ENCODE measurements at regions not wholly inside any gene's neighbourhood (a gene's known extent, or its start where the extent isn't known, plus 50 kb on each side); places are given as distances from the start of the nearest gene placed in this dataset.

DNA sequence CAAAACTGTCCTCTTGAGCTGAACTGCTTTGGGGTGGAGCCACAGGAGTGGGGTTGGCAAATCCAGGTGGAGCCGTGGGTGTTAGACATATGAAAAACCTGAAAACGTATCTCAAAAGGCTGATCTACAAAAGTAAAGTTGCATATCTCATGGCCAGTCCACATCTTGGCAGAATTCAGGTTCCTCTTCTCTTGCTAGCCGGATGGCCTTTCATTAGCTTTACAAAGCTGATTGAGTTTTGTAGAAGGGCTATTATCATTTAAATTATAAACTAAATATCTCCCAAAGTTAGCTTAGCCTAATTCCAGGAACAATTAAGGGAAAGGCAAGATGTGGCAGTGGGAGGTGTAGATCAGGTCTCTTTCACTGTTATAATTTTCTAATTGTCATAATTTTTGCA is 1427.7 kb downstream of the EFNB2 start:
- H3K27me3 ChIP-seq (ENCODE audit: control insufficient read depth, insufficient read depth, low read length), result no peaks in the 10 kb centered on the region
- no peaks in the 10 kb centered on the region for H3K36me3 ChIP-seq (ENCODE audit: control insufficient read depth, insufficient read depth, low read length)
- no peak overlapping the region for H3K4me3 ChIP-seq (ENCODE audit: low read length)
- DNase-seq (ENCODE audit: low read depth, low spot score), result no peak
- peaks cover 2% of the 10 kb centered on the region; the same call in 1 of the 2 replicates for H3K4me1 ChIP-seq (ENCODE audit: control insufficient read depth, insufficient read depth, low read length)
- WGBS (ENCODE audit: insufficient coverage, insufficient read length), result no CpG with 5 or more reads among the region's 3 CpGs
- no peaks in the 10 kb centered on the region for H3K9me3 ChIP-seq (ENCODE audit: control insufficient read depth, insufficient read depth, low read length)
- no peak overlapping the region for H3K27ac ChIP-seq (ENCODE audit: low read length)

DNA sequence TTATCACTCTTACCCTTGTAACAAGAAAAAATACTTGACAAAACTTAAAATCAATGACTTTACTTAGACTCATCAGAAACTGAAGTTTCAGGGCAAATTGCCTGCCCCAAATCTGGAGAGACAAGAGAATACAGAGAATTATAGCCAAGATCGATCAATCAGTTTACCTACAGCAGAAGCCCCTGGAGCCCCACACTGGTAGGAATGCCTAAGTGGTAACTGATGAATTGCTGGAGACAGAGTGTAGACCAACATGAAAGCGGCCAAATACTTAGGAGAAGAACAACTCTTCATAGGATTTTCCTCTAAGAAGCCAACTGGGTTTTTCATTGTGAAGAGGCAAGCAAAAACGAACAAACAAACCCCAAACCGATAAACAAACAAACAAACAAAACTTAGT is 1430.0 kb downstream of the EFNB2 start:
- Histone ChIP-seq H3K36me3 (ENCODE audit: control insufficient read depth, insufficient read depth, low read length) (no peaks in the 10 kb centered on the region), H3K27me3 (ENCODE audit: control insufficient read depth, insufficient read depth, low read length) (no peaks in the 10 kb centered on the region), H3K27ac (ENCODE audit: low read length) (no peak overlapping the region), H3K4me1 (ENCODE audit: control insufficient read depth, insufficient read depth, low read length) (peaks cover 2% of the 10 kb centered on the region; the same call in 1 of the 2 replicates), H3K4me3 (ENCODE audit: low read length) (no peak overlapping the region), H3K9me3 (ENCODE audit: control insufficient read depth, insufficient read depth, low read length) (no peaks in the 10 kb centered on the region)
- whole genome bisulfite sequencing (ENCODE audit: insufficient coverage, insufficient read length), result no CpG with 5 or more reads among the region's 4 CpGs
- DNase-seq (ENCODE audit: low read depth, low spot score), result no peak

DNA sequence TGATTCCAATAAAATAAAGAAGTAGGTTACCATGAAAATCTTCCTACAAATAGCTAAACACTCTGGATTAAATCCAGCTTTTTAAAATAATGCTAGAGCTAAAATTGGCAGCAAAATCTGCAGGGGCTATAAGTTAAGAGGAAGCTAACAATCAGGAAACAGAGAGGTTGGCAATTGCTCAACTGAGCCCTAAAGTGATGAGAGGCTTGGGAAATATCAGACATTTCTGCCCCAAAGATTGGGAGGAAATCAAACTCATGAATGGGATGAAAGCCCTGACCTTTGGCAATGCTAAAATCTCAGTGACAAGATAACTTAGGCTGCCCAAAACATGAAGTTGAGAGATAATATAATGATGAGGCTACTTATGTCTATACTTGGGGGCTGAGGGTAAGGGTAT is 1437.9 kb downstream of the EFNB2 start:
- Histone ChIP-seq H3K27me3 (ENCODE audit: control insufficient read depth, insufficient read depth, low read length) (no peaks in the 10 kb centered on the region), H3K4me1 (ENCODE audit: control insufficient read depth, insufficient read depth, low read length) (no peaks in the 10 kb centered on the region), H3K4me3 (ENCODE audit: low read length) (no peak overlapping the region), H3K36me3 (ENCODE audit: control insufficient read depth, insufficient read depth, low read length) (no peaks in the 10 kb centered on the region), H3K9me3 (ENCODE audit: control insufficient read depth, insufficient read depth, low read length) (no peaks in the 10 kb centered on the region), H3K27ac (ENCODE audit: low read length) (no peak overlapping the region)
- no peak for DNase-seq (ENCODE audit: low read depth, low spot score)

DNA sequence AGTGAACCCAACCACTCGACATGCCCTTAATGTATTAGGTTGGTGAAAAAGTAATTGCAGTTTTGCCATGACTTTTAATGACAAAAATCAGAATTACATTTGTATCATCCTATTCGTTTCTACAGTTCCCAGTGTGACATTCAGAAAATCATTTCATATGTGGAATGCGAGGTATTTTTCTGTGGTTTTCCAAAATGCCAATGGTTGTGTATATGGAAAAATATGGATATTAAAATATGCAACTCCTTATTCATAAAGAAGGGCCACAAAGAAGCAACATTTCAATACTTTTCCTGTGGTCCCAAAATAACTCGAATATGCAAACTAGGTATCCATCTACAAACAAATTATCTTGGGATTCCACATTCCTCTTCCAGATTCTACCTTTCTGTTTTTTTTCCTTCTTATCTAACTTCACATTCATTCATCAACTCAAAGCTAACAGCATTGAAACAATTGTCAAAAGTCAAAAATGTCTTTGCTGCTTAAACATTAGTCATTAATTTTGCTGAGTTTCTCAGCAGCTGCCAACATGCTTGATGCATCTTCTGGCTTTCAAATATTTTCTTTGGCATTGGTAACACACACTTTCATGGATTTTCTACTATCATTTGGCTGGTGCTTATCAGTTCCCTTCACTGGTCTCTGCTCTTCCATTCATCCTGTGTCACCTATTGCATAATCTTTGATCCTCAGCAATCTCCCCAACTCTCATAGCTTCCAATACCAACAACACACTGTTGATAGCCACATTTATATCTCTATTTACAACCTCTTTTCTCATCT is 1445.4 kb downstream of the EFNB2 start:
- DNase-seq (ENCODE audit: low read depth, low spot score), result no peak
- no peak overlapping the region for H3K4me3 ChIP-seq (ENCODE audit: low read length)
- no peak overlapping the region for H3K27ac ChIP-seq (ENCODE audit: low read length)
- WGBS (ENCODE audit: insufficient coverage, insufficient read length), result no CpG with 5 or more reads among the region's 4 CpGs
- H3K4me1 ChIP-seq (ENCODE audit: control insufficient read depth, insufficient read depth, low read length), result no peaks in the 10 kb centered on the region; the same call in 1 of the 2 replicates
- H3K36me3 ChIP-seq (ENCODE audit: control insufficient read depth, insufficient read depth, low read length), result no peaks in the 10 kb centered on the region
- no peaks in the 10 kb centered on the region for H3K27me3 ChIP-seq (ENCODE audit: control insufficient read depth, insufficient read depth, low read length)
- H3K9me3 ChIP-seq (ENCODE audit: control insufficient read depth, insufficient read depth, low read length), result no peaks in the 10 kb centered on the region

DNA sequence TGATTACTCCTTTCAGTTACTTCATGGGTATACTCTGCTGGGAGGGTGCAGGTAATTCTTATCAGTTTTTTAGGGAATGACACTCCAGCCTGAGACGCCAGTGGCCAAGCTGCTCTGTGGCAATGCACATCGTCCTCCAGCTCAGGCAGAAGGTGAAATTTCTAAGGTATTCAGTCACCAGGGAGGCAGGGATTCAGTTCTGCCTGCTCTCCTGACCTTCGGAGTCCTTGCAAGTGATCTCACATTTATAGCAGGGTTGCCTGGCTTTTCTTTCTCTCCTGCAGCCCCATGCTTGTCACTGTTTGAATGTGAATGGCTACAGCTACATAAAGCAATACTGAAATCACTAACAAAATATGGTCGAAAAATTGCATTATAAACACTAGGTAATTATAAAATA is 1447.5 kb downstream of the EFNB2 start:
- Histone ChIP-seq H3K4me1 (ENCODE audit: control insufficient read depth, insufficient read depth, low read length) (no peaks in the 10 kb centered on the region; the same call in 1 of the 2 replicates), H3K36me3 (ENCODE audit: control insufficient read depth, insufficient read depth, low read length) (no peaks in the 10 kb centered on the region), H3K4me3 (ENCODE audit: low read length) (no peak overlapping the region), H3K9me3 (ENCODE audit: control insufficient read depth, insufficient read depth, low read length) (no peaks in the 10 kb centered on the region), H3K27ac (ENCODE audit: low read length) (no peak overlapping the region), H3K27me3 (ENCODE audit: control insufficient read depth, insufficient read depth, low read length) (no peaks in the 10 kb centered on the region)
- DNase-seq (ENCODE audit: low read depth, low spot score), result peak; percentile 20
- no CpG with 5 or more reads among the region's 4 CpGs for WGBS (ENCODE audit: insufficient coverage, insufficient read length)

DNA sequence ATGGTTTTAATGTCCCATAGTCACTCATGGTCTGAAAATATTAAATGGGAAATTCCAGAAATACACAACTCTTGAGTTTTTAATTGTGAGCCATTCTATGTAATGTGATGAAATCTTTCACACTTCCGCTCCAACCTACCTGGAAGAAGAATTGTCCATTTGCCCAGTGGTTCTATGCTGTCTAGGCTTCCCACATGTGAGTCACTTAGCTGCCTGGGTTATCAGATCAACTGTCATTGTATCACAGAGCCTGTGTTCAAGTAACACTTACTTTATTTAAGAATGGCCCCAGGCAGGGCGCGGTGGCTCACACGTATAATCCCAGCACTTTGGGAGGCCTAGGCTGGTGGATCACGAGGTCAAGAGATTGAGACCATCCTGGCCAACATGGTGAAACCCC is 1450.5 kb downstream of the EFNB2 start:
- Histone ChIP-seq H3K4me1 (ENCODE audit: control insufficient read depth, insufficient read depth, low read length) (no peaks in the 10 kb centered on the region; the same call in 1 of the 2 replicates), H3K4me3 (ENCODE audit: low read length) (no peak overlapping the region), H3K36me3 (ENCODE audit: control insufficient read depth, insufficient read depth, low read length) (no peaks in the 10 kb centered on the region), H3K9me3 (ENCODE audit: control insufficient read depth, insufficient read depth, low read length) (no peaks in the 10 kb centered on the region), H3K27ac (ENCODE audit: low read length) (no peak overlapping the region), H3K27me3 (ENCODE audit: control insufficient read depth, insufficient read depth, low read length) (no peaks in the 10 kb centered on the region)
- no peak for DNase-seq (ENCODE audit: low read depth, low spot score)
- WGBS (ENCODE audit: insufficient coverage, insufficient read length), result no CpG with 5 or more reads among the region's 5 CpGs

DNA sequence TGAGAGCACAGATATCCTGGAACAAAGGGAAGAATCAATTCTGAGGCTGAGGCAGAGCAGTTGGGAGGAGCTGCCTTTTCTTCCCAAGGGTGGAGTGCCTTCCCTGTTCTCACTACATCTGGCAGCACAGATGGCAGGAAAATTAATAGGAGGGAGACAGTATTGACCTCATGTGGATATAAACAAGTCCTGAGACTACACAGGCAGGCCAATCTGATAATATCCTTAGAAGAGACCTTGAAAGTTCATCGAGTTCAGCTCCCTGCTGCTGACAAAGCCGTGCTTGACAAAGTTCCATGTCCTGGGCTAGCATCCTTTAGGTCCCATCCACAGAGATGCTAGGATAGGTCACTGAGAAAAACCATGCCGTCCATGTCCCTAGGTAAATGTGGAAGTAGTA is 1451.5 kb downstream of the EFNB2 start:
- WGBS (ENCODE audit: insufficient coverage, insufficient read length), result no CpG with 5 or more reads among the region's 3 CpGs
- no peaks in the 10 kb centered on the region; the same call in 1 of the 2 replicates for H3K4me1 ChIP-seq (ENCODE audit: control insufficient read depth, insufficient read depth, low read length)
- no peak overlapping the region for H3K27ac ChIP-seq (ENCODE audit: low read length)
- no peaks in the 10 kb centered on the region for H3K9me3 ChIP-seq (ENCODE audit: control insufficient read depth, insufficient read depth, low read length)
- no peak overlapping the region for H3K4me3 ChIP-seq (ENCODE audit: low read length)
- DNase-seq (ENCODE audit: low read depth, low spot score), result no peak
- no peaks in the 10 kb centered on the region for H3K27me3 ChIP-seq (ENCODE audit: control insufficient read depth, insufficient read depth, low read length)
- H3K36me3 ChIP-seq (ENCODE audit: control insufficient read depth, insufficient read depth, low read length), result no peaks in the 10 kb centered on the region

DNA sequence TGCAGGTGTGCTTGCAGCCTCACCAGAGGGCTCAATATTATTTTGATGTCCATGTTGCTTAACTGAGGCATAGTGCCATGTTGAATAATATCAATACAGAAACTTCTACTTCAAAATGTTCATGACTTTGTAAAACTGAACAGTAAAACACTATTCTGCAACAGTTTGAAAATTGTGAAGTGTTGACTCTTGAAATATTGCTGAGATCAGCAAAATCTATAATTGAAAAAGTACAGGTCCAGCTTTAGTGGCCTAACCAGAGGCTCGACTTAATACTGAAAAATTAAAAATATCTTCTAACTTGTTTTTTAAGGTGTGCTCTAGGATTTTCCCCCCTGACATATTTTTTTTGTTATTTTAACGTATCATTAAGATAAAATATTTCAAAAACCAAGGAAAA is 1460.7 kb downstream of the EFNB2 start:
- no peak for DNase-seq (ENCODE audit: low read depth, low spot score)
- Histone ChIP-seq H3K4me3 (ENCODE audit: low read length) (no peak overlapping the region), H3K9me3 (ENCODE audit: control insufficient read depth, insufficient read depth, low read length) (no peaks in the 10 kb centered on the region), H3K4me1 (ENCODE audit: control insufficient read depth, insufficient read depth, low read length) (no peaks in the 10 kb centered on the region), H3K36me3 (ENCODE audit: control insufficient read depth, insufficient read depth, low read length) (no peaks in the 10 kb centered on the region), H3K27me3 (ENCODE audit: control insufficient read depth, insufficient read depth, low read length) (no peaks in the 10 kb centered on the region), H3K27ac (ENCODE audit: low read length) (no peak overlapping the region)
- WGBS (ENCODE audit: insufficient coverage, insufficient read length), result no CpG with 5 or more reads among the region's 2 CpGs

DNA sequence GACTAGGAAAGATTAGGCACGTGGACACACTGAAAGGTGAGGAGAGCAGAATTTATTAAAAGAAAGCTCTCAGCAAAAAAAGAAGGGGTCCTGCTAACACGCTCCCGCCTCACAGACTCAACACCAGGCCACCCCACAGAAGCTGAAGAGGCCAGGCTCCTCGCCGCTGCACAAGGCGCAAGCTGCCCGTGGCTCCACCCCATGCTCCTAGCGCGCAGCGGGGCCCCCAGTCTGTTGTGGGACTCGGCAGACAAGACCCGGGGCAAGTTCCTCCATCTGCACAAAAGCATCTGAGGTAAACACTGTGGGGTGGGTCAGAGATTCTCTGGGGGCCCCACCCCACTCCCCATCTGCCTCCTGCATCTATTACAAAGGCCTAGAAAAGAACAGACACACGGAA is 1462.4 kb downstream of the EFNB2 start:
- no CpG with 5 or more reads among the region's 13 CpGs for WGBS (ENCODE audit: insufficient coverage, insufficient read length)
- Histone ChIP-seq H3K36me3 (ENCODE audit: control insufficient read depth, insufficient read depth, low read length) (no peaks in the 10 kb centered on the region), H3K9me3 (ENCODE audit: control insufficient read depth, insufficient read depth, low read length) (no peaks in the 10 kb centered on the region), H3K4me1 (ENCODE audit: control insufficient read depth, insufficient read depth, low read length) (no peaks in the 10 kb centered on the region), H3K4me3 (ENCODE audit: low read length) (no peak overlapping the region), H3K27ac (ENCODE audit: low read length) (no peak overlapping the region), H3K27me3 (ENCODE audit: control insufficient read depth, insufficient read depth, low read length) (no peaks in the 10 kb centered on the region)
- DNase-seq (ENCODE audit: low read depth, low spot score), result no peak

DNA sequence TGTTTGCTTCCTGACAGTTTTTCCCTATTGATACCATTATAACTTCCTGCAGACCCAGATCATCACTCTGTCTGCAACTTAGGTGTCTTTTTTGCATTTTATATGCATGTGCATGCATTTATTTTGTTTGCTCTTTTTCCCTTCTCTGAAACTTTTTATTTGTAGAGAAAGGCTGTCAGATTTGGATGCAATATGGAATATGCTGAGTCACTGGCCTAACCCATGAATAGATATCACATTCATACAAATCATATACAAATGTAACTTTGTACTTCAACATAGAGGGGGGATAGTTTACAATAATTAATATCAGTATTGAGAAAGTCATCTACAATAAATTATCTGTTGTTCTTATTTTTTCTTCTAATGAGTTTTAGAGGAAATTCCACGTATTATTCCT is 1465.0 kb downstream of the EFNB2 start:
- Histone ChIP-seq H3K4me3 (ENCODE audit: low read length) (no peak overlapping the region), H3K4me1 (ENCODE audit: control insufficient read depth, insufficient read depth, low read length) (no peaks in the 10 kb centered on the region), H3K36me3 (ENCODE audit: control insufficient read depth, insufficient read depth, low read length) (no peaks in the 10 kb centered on the region), H3K27me3 (ENCODE audit: control insufficient read depth, insufficient read depth, low read length) (no peaks in the 10 kb centered on the region), H3K9me3 (ENCODE audit: control insufficient read depth, insufficient read depth, low read length) (no peaks in the 10 kb centered on the region), H3K27ac (ENCODE audit: low read length) (no peak overlapping the region)
- no peak for DNase-seq (ENCODE audit: low read depth, low spot score)
- WGBS (ENCODE audit: insufficient coverage, insufficient read length), result no CpG with 5 or more reads among the region's 1 CpG

DNA sequence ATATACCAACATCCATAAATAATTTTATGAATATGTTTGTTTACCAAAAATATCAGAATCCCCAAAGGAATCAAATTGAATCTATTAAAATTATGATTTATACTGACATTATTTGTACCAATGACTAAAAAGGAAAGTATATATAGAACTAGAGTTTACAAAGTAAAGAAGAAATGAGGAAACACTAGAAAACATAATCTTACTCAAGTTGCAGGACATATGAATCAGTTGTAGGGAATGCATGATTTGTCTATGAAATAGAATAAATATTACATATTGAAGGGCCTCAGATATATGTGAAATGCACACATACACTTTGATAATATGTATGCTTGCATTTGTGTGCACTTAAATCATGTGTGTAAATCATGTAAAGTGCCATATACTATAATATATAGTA is 1466.4 kb downstream of the EFNB2 start:
- Histone ChIP-seq H3K4me1 (ENCODE audit: control insufficient read depth, insufficient read depth, low read length) (no peaks in the 10 kb centered on the region), H3K36me3 (ENCODE audit: control insufficient read depth, insufficient read depth, low read length) (no peaks in the 10 kb centered on the region), H3K27me3 (ENCODE audit: control insufficient read depth, insufficient read depth, low read length) (no peaks in the 10 kb centered on the region), H3K27ac (ENCODE audit: low read length) (no peak overlapping the region), H3K4me3 (ENCODE audit: low read length) (no peak overlapping the region), H3K9me3 (ENCODE audit: control insufficient read depth, insufficient read depth, low read length) (no peaks in the 10 kb centered on the region)
- no peak for DNase-seq (ENCODE audit: low read depth, low spot score)

All from iPS DF 6.9 (cell line).